Amygdala (tissue), 56 donors: ENCODE measurements at regions not wholly inside any gene's neighbourhood (a gene's known extent, or its start where the extent isn't known, plus 50 kb on each side); places are given as distances from the start of the nearest gene placed in this dataset.
A peak's percentile ranks its signal among the peaks of the same experiment; 100 is the strongest.
"Not testable (repeated sequence)": the region's sequence is repeated elsewhere in the genome, so short reads cannot be mapped to it uniquely, and the experiment has no call there.

Source experiments
- DNase-seq, 56 donors: peaks; one replicate each; lab custom pipeline; 2025; lab: John Stamatoyannopoulos, UW

GRCh38 chr11:134949121-134950090 lies 537.4 kb upstream of the B3GAT1 start:
- peak in 1 of 56 donors; percentile 6 for DNase-seq

- DNase-seq: no peak
Measured at GRCh38 chr11:134947556-134947955, 535.5 kb upstream of the B3GAT1 start.

GRCh38 chr11:134945993-134946392 lies 534.0 kb upstream of the B3GAT1 start:
- no peak for DNase-seq

DNA sequence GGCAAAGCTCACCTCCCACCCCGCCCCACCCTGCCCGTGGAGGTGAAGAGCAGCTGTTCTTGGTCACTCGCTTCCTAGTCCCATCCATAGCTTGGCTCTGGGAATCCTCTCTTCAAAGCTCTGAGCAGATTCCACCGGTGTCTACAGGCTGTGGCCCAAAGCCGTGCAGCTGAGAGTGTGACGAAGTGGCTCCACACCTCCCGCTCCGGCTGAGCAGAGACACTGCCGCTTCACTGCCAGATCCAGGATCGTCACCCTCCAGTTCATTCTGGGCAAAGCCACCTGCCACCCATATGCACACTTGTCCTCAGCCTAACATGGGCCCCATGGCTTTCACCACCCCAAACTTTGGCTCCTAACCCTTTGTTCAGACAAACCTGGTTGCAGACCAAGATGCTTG lies 532.9 kb upstream of the B3GAT1 start:
- DNase-seq: no peak

DNA sequence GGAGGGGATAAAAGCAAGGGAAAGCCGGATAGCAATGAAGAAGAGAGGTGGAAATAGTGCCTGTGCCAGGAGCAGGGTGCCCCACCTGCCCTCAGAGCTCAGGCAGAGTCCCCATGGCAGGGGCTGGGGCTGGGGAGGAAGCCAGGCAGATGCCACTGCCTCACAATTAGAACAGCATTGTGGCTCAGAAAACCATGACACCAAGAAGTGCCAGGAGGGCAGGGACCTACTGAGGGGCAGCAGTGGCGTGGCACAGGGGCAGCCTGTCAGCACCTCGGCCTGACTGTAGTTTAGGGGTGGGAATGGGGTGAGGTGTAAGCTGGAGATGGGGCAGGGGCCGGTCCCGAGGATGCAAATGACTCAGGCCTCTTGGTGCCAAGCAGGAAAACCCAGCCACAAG lies 532.1 kb upstream of the B3GAT1 start:
- DNase-seq: no peak

DNA sequence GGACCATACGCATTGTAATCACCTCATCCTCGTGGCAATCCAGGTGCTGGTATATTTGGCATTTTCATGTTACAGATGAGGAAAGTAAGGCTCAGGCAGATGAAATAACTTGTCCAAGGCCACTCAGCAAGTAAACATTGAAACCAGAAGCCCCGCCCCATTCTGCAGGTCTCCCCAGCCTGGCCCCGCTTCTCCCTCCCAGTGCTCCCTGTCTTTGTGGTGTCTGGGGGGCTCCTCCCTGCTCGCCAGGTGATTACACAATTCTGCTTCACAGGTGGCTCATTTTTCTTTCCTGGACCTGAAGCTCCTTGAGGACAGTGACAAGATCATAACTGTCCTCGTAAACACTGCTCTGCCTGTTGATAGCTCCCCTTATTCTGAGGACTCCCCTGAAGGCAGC lies 531.5 kb upstream of the B3GAT1 start:
- DNase-seq: no peak

GRCh38 chr11:134942681-134943080 lies 530.6 kb upstream of the B3GAT1 start:
- no peak for DNase-seq

DNA sequence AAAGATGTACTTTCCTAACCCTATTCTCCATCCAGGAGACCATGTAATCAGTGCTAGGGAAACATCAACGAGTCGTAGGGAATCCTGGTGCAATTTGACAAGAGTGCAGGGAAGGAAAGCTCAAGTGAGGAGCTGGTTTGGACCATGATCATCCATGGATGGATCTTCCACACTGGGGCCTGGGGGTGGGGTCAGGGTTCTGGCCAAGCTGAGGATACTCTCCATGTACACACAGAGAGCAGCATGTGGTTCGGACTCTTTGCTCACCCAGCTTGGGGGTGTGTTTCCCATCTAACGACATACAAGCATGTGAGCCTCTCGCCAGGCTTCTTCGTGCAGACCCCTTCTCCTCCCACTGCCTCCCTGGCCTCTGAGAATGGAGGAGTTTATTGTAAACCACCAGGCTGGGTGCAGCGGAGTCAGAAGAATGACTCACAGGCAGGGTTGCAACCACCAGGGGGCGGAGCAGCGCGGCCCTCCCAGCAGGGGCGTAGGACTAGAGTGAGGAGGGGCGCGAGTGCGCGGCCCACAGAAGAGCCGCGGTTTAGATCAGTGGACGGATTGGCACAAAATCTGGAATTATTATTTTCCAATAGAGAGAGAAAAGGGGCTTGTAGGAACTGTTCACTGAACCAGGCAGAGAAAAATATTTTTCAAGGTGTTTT lies 530.0 kb upstream of the B3GAT1 start:
- peak in 11 of 56 donors; percentile 11 to 67 (median 33) for DNase-seq

- no peak for DNase-seq
Measured at GRCh38 chr11:134941326-134941725, 529.3 kb upstream of the B3GAT1 start.

DNA sequence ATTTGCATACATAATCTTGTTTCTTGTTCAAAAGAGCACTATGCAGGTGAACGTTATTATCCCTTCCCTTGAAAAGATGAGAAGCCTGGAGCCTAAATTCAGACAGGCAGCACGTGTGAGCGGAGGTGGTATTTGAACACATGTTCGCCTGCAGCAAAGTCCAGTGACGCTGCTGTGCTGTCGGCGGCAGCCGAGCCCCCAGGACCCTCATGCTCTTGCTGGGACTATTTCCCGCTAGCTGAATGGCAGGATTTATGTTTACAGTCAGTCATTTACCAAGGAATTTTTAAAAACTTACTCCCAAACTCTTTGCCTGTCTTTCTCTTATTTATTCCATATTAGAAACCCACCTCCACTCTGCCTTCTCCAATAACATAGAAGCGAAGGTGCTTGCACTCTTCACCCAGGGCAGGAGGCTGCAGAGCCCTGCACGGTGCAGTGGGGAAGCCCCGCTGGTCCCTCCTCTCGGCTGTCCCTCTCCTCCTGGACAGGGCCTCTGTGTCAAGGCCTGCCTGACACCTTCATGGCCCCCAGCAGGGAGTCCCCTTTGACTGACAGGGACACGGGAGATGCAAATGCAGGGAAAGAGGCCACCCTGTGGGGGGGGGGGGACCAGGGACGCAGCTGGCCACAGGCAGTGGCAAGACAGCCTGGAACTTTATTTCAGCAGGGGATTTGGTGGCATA lies 528.5 kb upstream of the B3GAT1 start:
- no peak for DNase-seq

- peak in 3 of 56 donors; percentile 4 to 10 (median 8) for DNase-seq
Measured at GRCh38 chr11:134939905-134940304, 527.9 kb upstream of the B3GAT1 start.

DNA sequence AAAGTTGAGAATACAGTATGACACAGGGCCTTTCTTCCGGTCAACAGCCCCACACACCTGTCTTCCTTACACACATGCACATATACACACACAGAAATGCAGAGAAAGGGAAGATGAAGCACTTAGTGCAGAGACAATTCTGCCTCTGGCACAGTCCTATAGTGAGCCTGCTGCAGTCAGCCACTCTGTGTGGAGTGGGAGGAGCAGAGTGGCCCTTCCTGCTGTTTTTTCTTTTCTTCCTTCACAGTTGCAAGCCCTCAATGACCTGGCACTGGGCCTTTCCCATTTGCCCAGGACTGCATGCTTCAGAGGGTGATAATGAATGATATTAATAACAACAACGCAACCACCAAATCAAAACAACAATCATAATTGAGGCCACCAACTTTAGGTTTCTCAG lies 527.0 kb upstream of the B3GAT1 start:
- no peak for DNase-seq

- no peak for DNase-seq
Measured at GRCh38 chr11:134938212-134938611, 526.2 kb upstream of the B3GAT1 start.

GRCh38 chr11:134937193-134937592 lies 525.2 kb upstream of the B3GAT1 start:
- DNase-seq: not testable (repeated sequence)

- no peak for DNase-seq
Measured at GRCh38 chr11:134932761-134933160, 520.7 kb upstream of the B3GAT1 start.

DNA sequence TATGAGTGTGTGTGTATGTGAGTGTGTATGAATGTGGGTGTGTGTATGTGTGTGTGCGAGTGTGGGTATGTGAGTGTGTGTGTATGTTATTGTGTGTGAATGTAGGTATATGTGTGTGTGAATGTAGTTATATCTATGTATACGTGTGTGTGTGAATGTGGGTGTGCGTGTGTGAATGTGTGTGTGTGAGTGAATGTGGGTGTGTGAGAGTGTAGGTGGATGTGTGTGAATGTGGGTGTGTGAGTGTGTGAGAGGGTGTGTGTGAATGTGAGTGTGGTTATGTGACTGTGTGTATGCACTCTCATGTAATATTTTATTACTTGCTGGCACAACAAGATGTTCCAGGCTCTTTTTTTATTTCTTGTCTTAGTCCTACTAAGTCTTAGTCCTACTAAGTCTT lies 513.4 kb upstream of the B3GAT1 start:
- DNase-seq: no peak

- no peak for DNase-seq
Measured at GRCh38 chr11:134923441-134923840, 511.4 kb upstream of the B3GAT1 start.

GRCh38 chr11:134921938-134922337 lies 509.9 kb upstream of the B3GAT1 start:
- no peak for DNase-seq

DNA sequence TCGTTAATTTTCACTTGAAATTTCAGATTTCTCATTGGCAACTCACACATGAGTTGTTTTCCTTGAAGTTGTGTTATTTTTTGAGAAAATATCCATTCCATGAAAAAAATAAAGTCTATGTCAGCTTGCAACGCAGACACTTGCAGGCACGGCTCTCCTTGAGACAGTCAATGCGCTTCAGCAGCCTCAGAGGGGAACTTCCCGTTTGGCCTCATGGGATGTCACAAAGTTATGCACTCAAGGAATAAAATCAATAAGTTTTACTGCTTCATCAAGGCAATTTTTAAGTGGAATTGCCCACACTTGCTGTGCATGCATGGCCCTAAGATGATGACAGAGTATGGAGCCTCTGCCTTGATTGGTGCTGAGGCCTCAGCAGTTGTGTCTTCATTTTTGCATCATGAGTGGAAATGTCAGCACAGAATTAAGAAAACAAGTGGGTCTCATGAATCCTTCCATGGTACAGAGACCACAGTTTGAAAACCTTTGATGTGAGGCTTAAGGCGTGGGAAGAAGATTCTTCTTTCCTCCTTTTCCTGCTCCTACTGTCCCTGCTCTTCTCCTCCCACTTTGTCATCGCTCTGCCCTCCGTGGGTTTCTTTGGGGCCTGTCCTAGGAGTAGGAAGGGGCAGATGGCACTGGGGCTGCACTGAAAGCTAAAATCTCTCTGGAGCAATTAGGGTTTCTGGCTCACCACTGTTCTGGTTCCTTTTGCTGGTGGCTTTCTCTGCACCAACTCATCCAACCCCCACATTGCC lies 509.0 kb upstream of the B3GAT1 start:
- no peak for DNase-seq

GRCh38 chr11:134916421-134917213 lies 504.6 kb upstream of the B3GAT1 start:
- DNase-seq: no peak
